NCI-H82 treated with DMSO at 0.1 percent for 48 hours (cell line): ENCODE measurements at regions not wholly inside any gene's neighbourhood (a gene's known extent, or its start where the extent isn't known, plus 50 kb on each side); places are given as distances from the start of the nearest gene placed in this dataset.
"Not testable (repeated sequence)": the region's sequence is repeated elsewhere in the genome, so short reads cannot be mapped to it uniquely, and the experiment has no call there.

Experiments used
- DNase-seq: peaks from one replicate; lab custom pipeline; 2025; ENCODE audit not compliant: unreplicated experiment; lab: John Stamatoyannopoulos, UW

DNA sequence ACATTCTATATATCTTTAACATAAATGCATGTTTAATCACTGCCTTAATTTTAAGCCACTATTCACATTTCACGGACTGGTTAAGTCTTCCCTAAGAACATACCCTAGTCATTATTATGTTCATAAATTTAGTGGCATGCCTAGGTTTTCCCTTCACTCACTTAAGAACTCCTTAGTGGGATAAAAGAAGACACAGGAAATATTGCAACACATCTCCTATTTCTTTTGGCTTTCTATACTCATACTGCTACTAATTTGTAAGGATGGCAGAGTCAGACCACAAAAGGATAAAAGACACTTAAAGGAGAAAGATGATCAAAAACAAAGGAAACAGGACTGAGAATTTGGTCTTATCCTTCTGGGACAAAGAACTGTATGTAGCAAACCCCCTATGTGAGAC is 951.4 kb downstream of the SORCS3 start:
- no peak for DNase-seq

DNA sequence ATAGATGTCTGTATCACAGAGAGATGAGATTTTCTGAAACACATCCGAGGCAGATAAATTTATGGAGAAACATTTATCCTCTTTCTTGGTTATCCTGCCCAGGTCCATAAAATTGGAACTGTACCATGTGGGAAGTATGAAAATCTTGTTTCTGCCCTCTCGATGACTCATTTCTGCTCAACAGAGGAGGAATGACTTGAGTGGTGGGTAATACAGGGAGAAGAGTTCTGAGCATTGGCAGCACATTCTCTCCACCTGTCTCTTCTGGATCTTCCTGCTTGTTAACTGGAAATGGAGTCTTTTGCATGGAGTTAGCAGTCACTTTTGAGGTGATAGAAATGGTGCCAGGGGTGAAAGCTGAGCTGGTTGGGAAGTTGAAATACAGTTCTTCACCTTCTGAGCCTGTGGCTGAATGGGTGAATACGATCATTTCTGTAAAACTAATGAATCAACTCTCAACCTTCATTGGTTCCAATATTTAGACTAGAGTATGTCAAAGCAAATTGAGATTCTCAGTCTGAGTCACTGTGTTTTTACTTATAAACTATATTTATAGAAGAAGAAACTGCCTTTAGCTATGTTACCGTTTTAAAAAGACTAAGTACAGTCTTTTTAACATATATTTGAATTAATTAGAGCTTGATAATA is 945.5 kb downstream of the SORCS3 start:
- no peak for DNase-seq

DNA sequence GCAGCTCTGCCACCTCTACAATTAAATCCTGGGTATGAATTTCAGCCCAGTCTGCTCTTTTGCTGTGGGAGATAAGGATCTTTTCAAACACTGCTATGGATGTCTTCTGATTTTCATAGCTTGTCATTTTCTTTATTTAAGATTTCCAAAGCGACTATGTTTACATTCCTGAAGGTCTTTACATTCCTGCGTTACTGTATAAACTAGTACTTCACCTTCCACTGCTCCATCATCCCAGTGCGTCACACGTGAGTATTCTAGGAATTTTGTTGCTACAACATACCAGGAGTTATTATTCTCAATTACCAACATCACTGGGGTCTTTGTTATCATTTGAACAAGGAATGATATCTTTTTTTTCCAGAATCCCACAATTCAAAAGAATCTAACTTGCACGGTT is 944.7 kb downstream of the SORCS3 start:
- no peak for DNase-seq

DNA sequence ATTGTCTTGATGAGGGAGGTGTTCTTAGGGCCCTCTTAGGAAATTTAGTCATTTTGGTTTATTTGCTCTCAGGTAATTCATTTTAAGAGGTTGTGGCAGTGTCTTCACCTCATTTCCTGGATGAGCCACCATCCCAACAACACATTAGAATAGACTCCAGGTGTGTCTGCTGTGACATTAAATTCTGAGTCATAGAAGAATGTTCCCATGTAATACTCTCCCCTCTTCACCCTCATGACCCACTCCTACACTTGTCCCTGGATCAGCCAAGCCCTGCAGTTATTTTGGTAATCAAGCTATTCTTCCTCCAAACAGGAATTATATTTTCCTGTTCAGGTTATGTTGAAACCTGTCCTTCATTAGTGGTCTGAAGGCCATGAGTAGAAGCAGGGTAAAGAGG is 944.1 kb downstream of the SORCS3 start:
- no peak for DNase-seq

DNA sequence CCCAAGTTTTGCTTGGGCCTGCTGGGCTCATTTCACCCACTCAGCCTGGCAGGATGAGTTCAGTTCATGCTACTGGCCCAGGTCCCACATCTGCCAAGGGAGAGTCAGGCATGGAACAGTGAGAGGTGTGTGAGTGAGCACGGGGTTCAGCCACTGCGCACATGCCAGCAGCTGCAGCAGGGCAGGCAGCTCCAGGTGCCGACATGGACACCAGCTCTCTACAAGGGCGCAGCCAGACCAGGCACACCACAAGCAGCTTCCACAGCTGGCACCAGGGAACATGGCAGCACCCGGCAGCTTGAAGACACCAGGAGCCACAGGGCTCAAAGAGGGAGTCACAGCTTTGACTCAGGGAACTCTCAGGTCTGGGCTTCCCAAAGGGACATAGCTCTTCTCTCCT is 938.0 kb downstream of the SORCS3 start:
- no peak for DNase-seq

DNA sequence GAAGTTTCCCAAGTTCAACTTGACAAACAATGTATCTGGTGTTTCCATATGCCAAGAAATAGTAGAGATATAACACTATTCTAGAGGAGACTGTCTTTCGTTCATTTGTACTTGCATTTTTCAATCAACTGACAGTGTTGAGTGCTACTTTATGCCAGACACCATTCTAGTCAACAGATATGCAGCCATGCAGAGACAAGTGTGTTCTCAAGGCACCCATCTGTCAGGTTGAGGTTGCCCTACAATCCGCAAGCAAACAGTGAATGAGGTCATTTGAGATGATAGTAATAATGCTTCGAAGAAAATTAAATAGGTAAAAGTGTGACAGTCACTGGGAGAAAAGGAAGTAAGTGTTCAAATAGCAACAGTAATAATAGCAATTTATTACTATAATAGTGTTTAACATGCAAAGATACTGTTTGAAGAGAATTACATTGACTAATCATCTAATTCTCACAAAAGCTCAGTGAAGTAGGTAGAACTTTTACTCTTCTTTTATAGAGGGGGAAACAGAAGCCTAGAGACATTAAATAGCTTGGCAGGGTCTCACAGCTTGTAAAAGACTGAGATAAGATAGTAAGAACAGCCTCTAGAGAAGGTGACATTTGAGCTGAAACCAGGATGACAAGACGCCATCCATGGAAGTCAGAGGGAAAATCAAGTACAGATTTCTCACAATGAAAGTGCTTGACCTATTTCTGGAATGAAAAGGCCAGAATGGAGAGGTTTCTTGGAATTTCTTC is 936.9 kb downstream of the SORCS3 start:
- DNase-seq: no peak

DNA sequence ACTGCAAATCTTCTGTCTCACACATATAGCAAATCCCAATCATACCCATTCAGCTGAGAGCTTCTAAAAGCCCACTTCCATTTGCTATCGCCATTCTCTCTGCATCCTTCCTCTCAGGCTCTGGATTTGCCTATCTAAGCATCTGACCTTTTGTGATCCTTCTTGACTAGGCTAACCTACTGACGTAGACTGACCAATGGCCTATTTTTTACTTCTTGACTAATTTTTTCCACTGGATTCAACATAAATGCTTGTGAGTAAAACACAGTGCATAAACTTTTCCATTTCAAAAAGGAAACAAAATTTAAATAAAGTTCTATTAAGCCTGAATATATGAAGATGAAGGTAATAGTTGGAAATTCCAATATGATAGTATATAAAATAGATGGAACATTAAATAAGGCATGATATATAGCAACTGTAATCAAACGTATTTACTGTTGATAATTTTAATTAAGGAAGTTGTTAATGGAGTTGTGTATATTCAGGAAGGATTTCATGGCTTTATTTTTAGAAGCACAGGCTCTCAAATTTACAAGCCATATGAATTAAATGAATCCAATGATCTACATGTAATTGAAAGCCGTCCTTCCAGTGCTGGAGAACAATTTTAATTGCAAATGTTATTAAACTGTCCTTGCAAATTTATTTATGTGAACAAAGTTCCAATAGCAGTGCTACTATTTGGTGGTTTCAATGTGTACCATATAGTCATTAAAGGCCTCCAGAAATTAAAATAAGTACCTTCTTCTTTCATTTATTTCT is 918.4 kb downstream of the SORCS3 start:
- DNase-seq: no peak

DNA sequence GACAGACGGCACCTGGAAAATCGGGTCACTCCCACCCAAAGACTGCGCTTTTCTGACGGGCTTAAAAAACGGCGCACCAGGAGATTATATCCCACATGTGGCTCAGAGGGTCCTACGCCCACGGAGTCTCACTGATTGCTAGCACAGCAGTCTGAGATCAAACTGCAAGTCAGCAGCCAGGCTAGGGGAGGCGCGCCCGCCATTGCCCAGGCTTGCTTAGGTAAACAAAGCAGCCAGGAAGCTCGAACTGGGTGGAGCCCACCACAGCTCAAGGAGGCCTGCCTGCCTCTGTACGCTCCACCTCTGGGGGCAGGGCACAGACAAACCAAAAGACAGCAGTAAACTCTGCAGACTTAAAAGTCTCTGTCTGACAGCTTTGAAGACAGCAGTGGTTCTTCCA is 909.4 kb downstream of the SORCS3 start:
- DNase-seq: not testable (repeated sequence)

DNA sequence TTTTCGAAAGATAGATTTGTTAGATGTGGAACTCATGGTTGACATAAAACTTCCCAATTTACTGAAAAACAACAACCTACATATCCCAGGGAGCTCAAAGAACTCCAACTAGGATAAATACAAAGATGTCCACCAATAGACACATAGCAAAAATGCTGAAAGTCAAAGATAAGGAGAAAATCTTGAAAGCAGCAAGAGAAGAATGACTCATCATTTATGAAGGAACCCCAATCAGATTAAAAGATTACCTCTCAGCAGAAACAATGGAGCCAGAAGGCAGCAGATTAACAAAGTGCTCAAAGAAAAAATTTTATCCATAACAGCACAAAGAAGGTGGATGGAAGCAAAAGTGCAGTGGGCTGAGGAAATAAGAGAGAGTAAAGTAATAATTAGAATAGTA is 908.6 kb downstream of the SORCS3 start:
- DNase-seq: peak; percentile 50

DNA sequence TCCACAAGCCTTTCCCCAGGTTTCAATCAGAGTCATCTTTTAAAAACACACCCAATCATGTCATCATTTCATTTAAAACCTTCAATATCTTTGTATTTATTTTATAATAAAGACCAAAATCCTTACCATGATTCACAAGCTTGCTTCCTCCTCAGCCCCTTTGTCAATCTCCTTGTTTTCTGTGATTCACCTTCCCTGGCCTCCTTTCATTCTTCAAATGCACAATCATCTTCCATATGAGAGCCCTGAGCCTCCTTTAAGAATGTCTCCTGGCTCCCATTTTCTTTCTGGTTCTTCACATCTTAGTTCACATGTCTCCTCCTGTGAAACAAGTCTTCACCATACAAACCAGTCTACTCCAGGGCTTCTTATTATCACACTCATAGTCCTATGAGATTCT is 904.0 kb downstream of the SORCS3 start:
- no peak for DNase-seq

DNA sequence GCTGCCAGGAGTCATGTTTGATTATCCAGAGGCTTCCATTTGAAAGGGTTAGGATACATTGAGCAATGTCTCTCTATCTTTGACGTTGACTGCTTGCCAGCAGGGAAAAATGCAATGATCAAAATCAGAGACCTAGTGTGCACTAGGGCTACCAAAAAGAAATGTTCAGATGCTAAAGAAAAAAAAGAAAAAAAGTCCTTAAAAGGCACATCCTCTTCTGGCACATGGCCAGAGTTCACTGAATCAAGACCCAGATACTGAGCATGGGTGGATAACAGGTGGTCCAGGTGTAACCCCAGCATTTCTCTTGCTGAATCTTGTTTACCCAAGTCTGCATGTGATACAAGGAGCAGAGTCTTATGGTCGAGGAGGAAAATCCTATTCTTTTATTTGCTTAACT is 899.3 kb downstream of the SORCS3 start:
- no peak for DNase-seq

DNA sequence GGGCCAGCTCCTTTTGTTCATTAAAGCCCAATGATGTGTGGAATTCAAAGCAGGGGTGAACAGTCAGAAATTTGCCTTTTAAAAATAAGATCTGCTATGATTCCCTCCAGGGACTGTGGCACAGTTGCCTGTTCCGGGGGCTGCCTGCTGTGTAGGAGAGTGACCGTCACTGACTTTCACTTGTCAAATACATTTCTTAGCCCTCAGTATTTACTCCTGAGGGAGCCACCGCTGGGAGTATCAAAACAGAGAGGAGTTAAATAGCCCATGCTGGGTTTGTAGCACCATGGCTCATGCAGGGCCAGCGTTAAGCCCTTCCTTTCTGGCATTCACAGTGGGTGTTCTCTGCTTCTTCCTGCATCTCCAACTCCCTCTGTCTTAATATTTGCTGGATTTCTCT is 897.8 kb downstream of the SORCS3 start:
- DNase-seq: no peak

DNA sequence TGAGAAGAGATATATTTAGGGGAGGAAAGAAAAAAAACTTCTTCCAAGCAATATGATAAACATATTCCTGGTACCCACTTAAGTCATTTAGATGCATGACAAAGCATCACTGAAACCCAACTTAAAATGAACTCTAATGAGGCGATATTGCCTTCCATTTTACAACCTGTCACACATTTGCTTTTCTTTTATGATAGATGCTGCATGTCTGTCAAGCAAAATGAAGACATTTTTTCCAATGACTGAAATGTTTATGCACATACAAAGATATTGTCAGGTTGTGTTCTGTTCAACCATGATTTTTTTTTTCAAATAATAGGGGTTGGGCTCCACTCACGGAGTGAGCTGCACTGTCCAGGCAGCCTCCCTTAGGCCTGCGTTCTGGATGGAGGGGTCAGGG is 894.4 kb downstream of the SORCS3 start:
- DNase-seq: no peak

DNA sequence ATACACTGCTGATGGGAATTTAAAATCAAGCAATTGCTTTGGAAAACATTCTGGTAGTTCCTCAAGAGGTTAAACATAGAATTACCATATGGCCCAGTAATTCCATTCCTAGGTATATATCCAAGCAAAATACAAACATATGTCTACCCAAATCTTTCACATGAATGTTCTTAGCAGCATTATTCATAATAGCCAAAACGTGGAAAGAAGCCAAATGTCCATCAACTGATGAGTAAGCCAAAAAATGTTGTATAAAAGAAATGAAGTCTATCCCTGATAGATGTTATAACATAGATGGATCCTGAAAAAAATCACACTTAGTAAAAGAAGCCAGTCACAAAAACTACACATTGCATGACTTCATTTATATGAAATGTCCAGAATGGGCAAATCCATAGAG is 893.0 kb downstream of the SORCS3 start:
- no peak for DNase-seq

DNA sequence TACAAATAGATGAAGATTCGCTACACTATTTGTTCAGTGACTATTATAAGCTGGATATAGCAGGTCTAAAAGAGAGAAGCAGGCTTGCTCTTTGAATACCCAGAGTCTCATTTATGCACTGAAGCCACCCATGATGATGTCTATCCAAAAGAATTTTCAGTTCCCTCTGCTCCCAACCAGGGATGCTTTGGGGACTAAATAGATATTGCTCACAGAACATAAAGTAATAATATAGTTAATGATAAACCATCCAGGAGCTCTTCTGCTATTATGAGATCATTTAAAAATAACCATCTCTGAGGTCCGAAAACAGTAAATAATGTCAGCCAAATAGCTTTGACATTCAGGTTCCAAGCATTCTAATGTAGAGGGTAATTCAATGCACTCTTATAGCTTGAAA is 875.4 kb downstream of the SORCS3 start:
- no peak for DNase-seq

DNA sequence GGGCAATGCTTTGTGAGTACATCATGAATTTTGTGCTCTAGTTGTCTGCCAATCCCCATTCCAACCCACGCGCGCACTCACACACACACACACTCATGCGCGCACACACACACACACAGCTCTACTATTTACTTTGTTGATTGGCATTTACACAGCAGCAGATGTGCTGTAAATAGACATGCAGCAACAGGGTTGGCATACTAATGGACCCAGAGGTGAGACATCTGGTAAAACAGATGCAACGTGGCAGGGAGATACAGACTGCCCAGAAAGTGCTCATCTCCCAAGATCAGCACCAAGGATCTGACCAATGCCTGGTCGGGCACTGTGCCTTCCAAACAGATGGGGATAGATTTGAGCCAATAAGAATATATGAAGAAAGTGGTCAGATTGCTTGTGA is 873.0 kb downstream of the SORCS3 start:
- no peak for DNase-seq

DNA sequence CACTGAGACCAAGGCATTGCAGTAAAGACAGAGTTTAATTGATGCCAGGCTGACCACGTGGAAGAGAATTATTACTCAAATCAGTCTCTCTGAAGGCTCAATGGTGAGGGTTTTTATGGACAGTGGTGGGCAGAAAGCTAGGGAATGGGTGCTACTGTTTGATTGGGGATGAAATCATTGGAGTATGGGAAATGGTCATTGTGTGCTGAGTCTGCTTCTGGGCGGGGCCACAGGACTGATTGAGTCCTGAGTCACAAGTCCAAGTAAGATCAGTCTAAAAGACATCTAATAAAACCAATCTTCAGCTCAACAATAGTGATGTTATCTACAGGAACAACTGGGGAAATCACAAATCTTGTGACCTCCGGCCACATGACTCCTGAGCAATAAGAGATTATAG is 868.4 kb downstream of the SORCS3 start:
- DNase-seq: no peak

DNA sequence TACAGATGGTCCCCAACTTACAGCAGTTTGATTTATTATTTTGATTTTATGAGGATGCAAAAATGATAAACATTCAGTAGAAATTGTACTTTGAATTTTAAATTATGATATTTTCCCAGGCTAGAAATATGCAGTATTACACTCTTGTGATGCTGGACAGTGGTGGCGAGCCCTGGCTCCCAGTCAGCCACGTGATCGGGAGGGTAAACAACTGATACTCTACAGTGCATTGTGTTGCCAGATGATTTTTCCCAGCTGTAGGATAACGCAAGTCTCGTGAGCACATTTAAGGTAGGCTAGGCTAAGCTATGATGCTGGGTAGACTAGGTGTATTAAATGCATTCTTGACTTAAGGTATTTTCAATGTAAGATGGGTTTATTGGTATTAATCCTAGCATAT is 865.2 kb downstream of the SORCS3 start:
- peak; percentile 20 for DNase-seq

DNA sequence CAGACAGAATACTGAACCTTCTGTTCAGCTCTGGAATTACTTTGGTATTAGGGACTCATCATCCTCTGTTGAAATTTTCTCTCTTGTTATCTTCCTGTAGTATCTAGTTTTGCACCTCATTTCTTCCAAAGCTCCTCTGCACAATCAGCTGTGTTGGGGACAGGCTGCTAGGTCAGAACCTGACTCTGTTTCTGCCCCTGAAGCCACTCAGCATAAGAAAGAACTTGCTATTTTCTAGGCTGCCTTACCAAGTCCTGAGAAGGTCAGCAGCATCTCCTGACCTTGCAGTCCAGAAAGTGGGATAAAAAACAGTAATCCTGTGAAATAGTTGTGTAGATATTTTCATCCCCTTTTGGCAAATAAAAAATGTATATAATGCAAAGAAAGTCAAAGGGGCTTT is 862.6 kb downstream of the SORCS3 start:
- no peak for DNase-seq

DNA sequence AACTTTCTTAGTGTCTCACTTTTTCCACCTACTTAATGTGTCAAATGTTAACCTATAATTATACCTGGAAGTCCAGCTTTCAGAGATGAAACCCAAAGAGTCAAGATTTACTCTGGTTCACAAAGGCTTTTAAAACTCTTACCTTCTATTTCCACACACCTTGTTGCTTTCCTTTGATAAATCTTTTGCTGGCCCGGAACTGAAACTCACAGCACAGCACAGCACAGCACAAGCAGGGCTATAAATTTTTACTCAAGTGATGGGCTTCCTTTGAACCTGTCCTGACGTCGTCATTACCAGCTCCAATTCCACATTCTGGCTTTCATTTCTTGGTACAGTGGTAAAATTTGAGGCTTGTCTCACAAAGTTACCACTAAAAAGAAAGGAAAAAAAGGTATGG is 861.0 kb downstream of the SORCS3 start:
- DNase-seq: no peak

DNA sequence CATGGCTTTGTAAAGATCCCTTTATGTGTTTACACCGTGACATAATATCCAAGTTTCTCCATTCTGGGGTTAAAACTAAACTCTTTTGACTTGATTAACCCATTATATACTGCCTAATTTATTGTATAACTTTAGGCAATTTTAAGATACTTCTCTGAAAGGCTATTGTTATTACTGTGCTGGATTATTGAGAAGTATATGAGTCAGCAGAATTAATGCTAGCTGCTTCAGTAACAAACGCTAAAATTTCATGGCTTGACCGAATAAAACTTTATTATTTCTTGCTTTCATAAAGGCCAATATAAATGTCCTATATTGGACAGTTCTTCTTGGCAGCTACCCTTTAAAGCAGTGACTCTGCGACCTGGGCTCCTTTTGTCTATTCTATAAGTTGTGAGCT is 853.9 kb downstream of the SORCS3 start:
- DNase-seq: no peak

DNA sequence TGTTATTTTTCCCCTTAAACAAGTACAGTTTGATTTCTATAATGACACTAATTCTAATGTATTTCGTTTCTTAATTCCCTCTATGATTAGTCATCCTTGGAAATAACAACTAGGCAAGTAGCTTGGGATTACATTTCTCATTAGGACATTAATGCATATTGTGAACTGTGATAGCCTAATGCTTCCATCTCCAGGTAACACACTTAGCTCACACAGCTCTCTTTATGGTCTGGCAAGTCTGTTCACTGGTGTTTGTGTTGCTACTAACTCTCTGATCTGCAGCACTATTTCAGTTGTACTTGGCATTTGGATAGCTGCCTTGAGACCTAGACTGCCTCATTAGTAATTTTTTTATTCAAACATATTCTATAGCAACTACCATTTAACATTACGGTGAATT is 853.2 kb downstream of the SORCS3 start:
- DNase-seq: no peak
